ENCODE measurements at regions not wholly inside any gene's neighbourhood (a gene's known extent, or its start where the extent isn't known, plus 50 kb on each side); places are given as distances from the start of the nearest gene placed in this dataset.

GRCh38 chr1:217249857-217250256 is 381.0 kb downstream of the GPATCH2 start:
- in situ Hi-C loops (cut with MboI): no loop called here
- H3K36me3 ChIP-seq (ENCODE audit: low read depth): no peaks in the 10 kb centered on the region
- H3K9me3 ChIP-seq (ENCODE audit: low read depth): no peaks in the 10 kb centered on the region
- H2AFZ ChIP-seq: no peak overlapping the region
- no peaks in the 10 kb centered on the region for H3K79me2 ChIP-seq (ENCODE audit: insufficient read depth)
- no peaks in the 10 kb centered on the region for H3F3A ChIP-seq (ENCODE audit: insufficient read depth)
- H3K4me1 ChIP-seq (ENCODE audit: insufficient read depth): no peaks in the 10 kb centered on the region
- no peaks in the 10 kb centered on the region for H3K27me3 ChIP-seq (replicated peaks; ENCODE audit: insufficient read depth)
- H3K4me2 ChIP-seq (ENCODE audit: unreplicated experiment): no peak overlapping the region
- H3K4me3 ChIP-seq: no peak overlapping the region
- no peak for TF ChIP-seq EZH2phosphoT487 (IDR thresholded peaks at IDR 0.05; ENCODE audit: insufficient read depth, low read depth)
- TF ChIP-seq EZH2 (IDR thresholded peaks at IDR 0.05; ENCODE audit: insufficient read depth, poor library complexity, severe bottlenecking): no peak
- H3K9ac ChIP-seq: no peak overlapping the region
- 25 to 40% methylated on average over 3 of the region's 3 CpGs for WGBS, 2 experiments (ENCODE audit: low coverage in 1 of 2, low lambda C conversion rate in 2 of 2, missing lambda C conversion rate in 2 of 2)
- no peaks in the 10 kb centered on the region for H4K20me1 ChIP-seq (ENCODE audit: insufficient read depth)
- DNase-seq: no peak
- no peaks in the 10 kb centered on the region for H3K9me2 ChIP-seq (ENCODE audit: insufficient read depth)
- no peak overlapping the region for H3K27ac ChIP-seq

GRCh38 chr1:217244971-217245370 is 385.9 kb downstream of the GPATCH2 start:
- in situ Hi-C loops (cut with MboI): no loop called here

GRCh38 chr1:217240656-217241055 is 390.2 kb downstream of the GPATCH2 start:
- H3K9me3 ChIP-seq (ENCODE audit: low read depth): no peaks in the 10 kb centered on the region
- TF ChIP-seq EZH2 (IDR thresholded peaks at IDR 0.05; ENCODE audit: insufficient read depth, poor library complexity, severe bottlenecking) (no peak), EZH2phosphoT487 (IDR thresholded peaks at IDR 0.05; ENCODE audit: insufficient read depth, low read depth) (no peak)
- no peaks in the 10 kb centered on the region for H3K9me2 ChIP-seq (ENCODE audit: insufficient read depth)
- no peaks in the 10 kb centered on the region for H3F3A ChIP-seq (ENCODE audit: insufficient read depth)
- no peak overlapping the region for H3K27ac ChIP-seq
- H3K79me2 ChIP-seq (ENCODE audit: insufficient read depth): no peaks in the 10 kb centered on the region
- in situ Hi-C loops (cut with MboI): no loop called here
- H3K4me3 ChIP-seq: no peak overlapping the region
- no peaks in the 10 kb centered on the region for H4K20me1 ChIP-seq (ENCODE audit: insufficient read depth)
- H3K4me1 ChIP-seq (ENCODE audit: insufficient read depth): no peaks in the 10 kb centered on the region
- no peak overlapping the region for H3K9ac ChIP-seq
- no peaks in the 10 kb centered on the region for H3K27me3 ChIP-seq (replicated peaks; ENCODE audit: insufficient read depth)
- no peak for DNase-seq
- no peak overlapping the region for H2AFZ ChIP-seq
- H3K36me3 ChIP-seq (ENCODE audit: low read depth): no peaks in the 10 kb centered on the region
- H3K4me2 ChIP-seq (ENCODE audit: unreplicated experiment): no peak overlapping the region
- 11 to 15% methylated on average over 2 of the region's 2 CpGs for WGBS, 2 experiments (ENCODE audit: low coverage in 1 of 2, low lambda C conversion rate in 2 of 2, missing lambda C conversion rate in 2 of 2)

More at GRCh38 chr1:217244971-217245370, 385.9 kb downstream of the GPATCH2 start:
- no peak for TF ChIP-seq EZH2phosphoT487 (IDR thresholded peaks at IDR 0.05; ENCODE audit: insufficient read depth, low read depth)
- no peak for TF ChIP-seq EZH2 (IDR thresholded peaks at IDR 0.05; ENCODE audit: insufficient read depth, poor library complexity, severe bottlenecking)
- no peak for DNase-seq
- no peaks in the 10 kb centered on the region for H3K27me3 ChIP-seq (replicated peaks; ENCODE audit: insufficient read depth)
- H3K9me2 ChIP-seq (ENCODE audit: insufficient read depth): no peaks in the 10 kb centered on the region
- H2AFZ ChIP-seq: no peak overlapping the region
- no peaks in the 10 kb centered on the region for H3F3A ChIP-seq (ENCODE audit: insufficient read depth)
- 21 to 26% methylated on average over 5 of the region's 5 CpGs for WGBS, 2 experiments (ENCODE audit: low coverage in 1 of 2, low lambda C conversion rate in 2 of 2, missing lambda C conversion rate in 2 of 2)
- no peaks in the 10 kb centered on the region for H4K20me1 ChIP-seq (ENCODE audit: insufficient read depth)
- H3K79me2 ChIP-seq (ENCODE audit: insufficient read depth): no peaks in the 10 kb centered on the region
- no peaks in the 10 kb centered on the region for H3K36me3 ChIP-seq (ENCODE audit: low read depth)
- no peak overlapping the region for H3K4me3 ChIP-seq
- H3K9ac ChIP-seq: no peak overlapping the region
- no peaks in the 10 kb centered on the region for H3K4me1 ChIP-seq (ENCODE audit: insufficient read depth)
- H3K9me3 ChIP-seq (ENCODE audit: low read depth): no peaks in the 10 kb centered on the region
- no peak overlapping the region for H3K27ac ChIP-seq
- no peak overlapping the region for H3K4me2 ChIP-seq (ENCODE audit: unreplicated experiment)

- Histone ChIP-seq H3K4me3 (no peak overlapping the region), H3K36me3 (ENCODE audit: low read depth) (no peaks in the 10 kb centered on the region), H3K4me2 (ENCODE audit: unreplicated experiment) (no peak overlapping the region), H3K9ac (no peak overlapping the region), H3K27ac (no peak overlapping the region), H3F3A (ENCODE audit: insufficient read depth) (no peaks in the 10 kb centered on the region), H2AFZ (no peak overlapping the region), H3K9me2 (ENCODE audit: insufficient read depth) (no peaks in the 10 kb centered on the region), H3K27me3 (replicated peaks; ENCODE audit: insufficient read depth) (no peaks in the 10 kb centered on the region), H4K20me1 (ENCODE audit: insufficient read depth) (no peaks in the 10 kb centered on the region), H3K4me1 (ENCODE audit: insufficient read depth) (no peaks in the 10 kb centered on the region), H3K9me3 (ENCODE audit: low read depth) (no peaks in the 10 kb centered on the region), H3K79me2 (ENCODE audit: insufficient read depth) (no peaks in the 10 kb centered on the region)
- DNase-seq: no peak
- no peak for TF ChIP-seq EZH2 (IDR thresholded peaks at IDR 0.05; ENCODE audit: insufficient read depth, poor library complexity, severe bottlenecking)
- no peak for TF ChIP-seq EZH2phosphoT487 (IDR thresholded peaks at IDR 0.05; ENCODE audit: insufficient read depth, low read depth)
- in situ Hi-C loops (cut with MboI): no loop called here
Measured at GRCh38 chr1:217238945-217239344, 391.9 kb downstream of the GPATCH2 start.

GRCh38 chr1:217230412-217230811 is 400.5 kb downstream of the GPATCH2 start:
- Histone ChIP-seq H3K4me3 (no peak overlapping the region), H3K79me2 (ENCODE audit: insufficient read depth) (no peaks in the 10 kb centered on the region), H4K20me1 (ENCODE audit: insufficient read depth) (no peaks in the 10 kb centered on the region), H3F3A (ENCODE audit: insufficient read depth) (no peaks in the 10 kb centered on the region), H3K27ac (no peak overlapping the region), H3K9me3 (ENCODE audit: low read depth) (no peaks in the 10 kb centered on the region), H2AFZ (no peak overlapping the region), H3K36me3 (ENCODE audit: low read depth) (no peaks in the 10 kb centered on the region), H3K27me3 (replicated peaks; ENCODE audit: insufficient read depth) (no peaks in the 10 kb centered on the region), H3K9ac (no peak overlapping the region), H3K4me1 (ENCODE audit: insufficient read depth) (no peaks in the 10 kb centered on the region), H3K9me2 (ENCODE audit: insufficient read depth) (no peaks in the 10 kb centered on the region), H3K4me2 (ENCODE audit: unreplicated experiment) (no peak overlapping the region)
- no peak for TF ChIP-seq EZH2phosphoT487 (IDR thresholded peaks at IDR 0.05; ENCODE audit: insufficient read depth, low read depth)
- TF ChIP-seq EZH2 (IDR thresholded peaks at IDR 0.05; ENCODE audit: insufficient read depth, poor library complexity, severe bottlenecking): no peak
- 0 to 5% methylated on average over 2 of the region's 2 CpGs for WGBS, 2 experiments (ENCODE audit: low coverage in 1 of 2, low lambda C conversion rate in 2 of 2, missing lambda C conversion rate in 2 of 2)
- in situ Hi-C loops (cut with MboI): no loop called here
- DNase-seq: no peak

Data from GM23248 (cell line).